PC-3 (cell line): ENCODE measurements at regions not wholly inside any gene's neighbourhood (a gene's known extent, or its start where the extent isn't known, plus 50 kb on each side); places are given as distances from the start of the nearest gene placed in this dataset.
"Not testable (repeated sequence)": the region's sequence is repeated elsewhere in the genome, so short reads cannot be mapped to it uniquely, and the experiment has no call there.

ENCODE experiments used
- ATAC-seq: fragments of 200-7000 bp; cut with Tn5 transposase; 2 replicates; pipeline ENCODE4 v1.9.1; 2020; ENCODE audit warnings: mild to moderate bottlenecking, moderate library complexity
- BruUV-seq: library from RNA; stranded (reverse); fragments of 400-500 nt; replicated peaks from 2 replicates; lab custom pipeline; 2021; lab: Mats Ljungman, UMichigan
- CTCF ChIA-PET: fragments of 300-600 bp; sonication (Branson Sonifier 250); formaldehyde crosslinking; loops from one replicate; lab custom pipeline; 2022; ENCODE audit warnings: antibody characterized with exemption; lab: Charles Lee
- POLR2A ChIA-PET: fragments of 300-600 bp; sonication (Branson Sonifier 250); formaldehyde crosslinking; loops from one replicate; lab custom pipeline; 2022; ENCODE audit warnings: antibody characterized with exemption; ENCODE audit not compliant: unreplicated experiment; lab: Charles Lee
- DNase-seq: peaks from one replicate; pipeline ENCODE4 v3.0.0-alpha.2; 2015
- H2AFZ ChIP-seq: fragments of 300-600 bp; sonication (generic); 2 replicates; pipeline ENCODE4 v1.6.0; 2016; ENCODE audit warnings: antibody characterized with exemption, low read length
- H3F3A ChIP-seq: fragments of 300-600 bp; sonication (generic); one replicate; pipeline ENCODE4 v1.6.0; 2017; ENCODE audit warnings: antibody characterized with exemption, low read length, control low read depth, mild to moderate bottlenecking; ENCODE audit not compliant: unreplicated experiment
- H3K27ac ChIP-seq: fragments of 300-600 bp; sonication (generic); 2 replicates; pipeline ENCODE4 v1.5.1; 2016; ENCODE audit warnings: mild to moderate bottlenecking, low read length
- H3K27me3 ChIP-seq: fragments of 300-600 bp; sonication (generic); 2 replicates; pipeline ENCODE4 v1.6.1; 2016; ENCODE audit warnings: low read length, mixed read lengths
- H3K36me3 ChIP-seq: fragments of 300-600 bp; sonication (generic); 2 replicates; pipeline ENCODE4 v1.6.1; 2016; ENCODE audit warnings: low read depth, mixed run types, low read length, mixed read lengths
- H3K4me1 ChIP-seq: fragments of 300-600 bp; sonication (generic); 2 replicates; pipeline ENCODE4 v1.5.1; 2016; ENCODE audit warnings: low read length; ENCODE audit not compliant: insufficient read depth
- H3K4me2 ChIP-seq: fragments of 300-600 bp; sonication (generic); 2 replicates; pipeline ENCODE4 v1.6.0; 2016; ENCODE audit warnings: low read length
- H3K4me3 ChIP-seq: fragments of 300-600 bp; sonication (generic); 2 replicates; pipeline ENCODE4 v1.5.1; 2016; ENCODE audit warnings: mild to moderate bottlenecking, low read length, mixed read lengths
- H3K79me2 ChIP-seq: fragments of 300-600 bp; sonication (generic); 2 replicates; pipeline ENCODE4 v1.6.1; 2017; ENCODE audit warnings: low read length, mixed read lengths
- H3K9ac ChIP-seq: fragments of 300-600 bp; sonication (generic); 2 replicates; pipeline ENCODE4 v1.6.0; 2016; ENCODE audit warnings: mild to moderate bottlenecking, low read length
- H3K9me2 ChIP-seq: fragments of 300-600 bp; sonication (generic); replicated peaks from 2 replicates; pipeline ENCODE4 v1.6.1; 2016; ENCODE audit warnings: mixed run types, low read length, mixed read lengths
- H3K9me3 ChIP-seq: fragments of 300-600 bp; sonication (generic); 2 replicates; pipeline ENCODE4 v1.6.1; 2016; ENCODE audit warnings: low read length, mixed read lengths
- H4K20me1 ChIP-seq: fragments of 300-600 bp; sonication (generic); 2 replicates; pipeline ENCODE4 v1.6.1; 2016; ENCODE audit warnings: low read length, mixed read lengths
- EZH2 ChIP-seq: fragments of 300-600 bp; sonication (generic); IDR thresholded peaks from one replicate; pipeline ENCODE4 v1.6.1; 2017; ENCODE audit warnings: antibody characterized with exemption, mild to moderate bottlenecking, low read length; ENCODE audit not compliant: unreplicated experiment
- EZH2phosphoT487 ChIP-seq: fragments of 300-600 bp; sonication (generic); IDR thresholded peaks from 2 replicates; pipeline ENCODE4 v1.6.1; 2018; ENCODE audit warnings: mild to moderate bottlenecking, antibody characterized with exemption, low read length, borderline replicate concordance
- intact Hi-C: fragments of 100-400 bp; cut with micrococcal nuclease; formaldehyde crosslinking; loops from 2 replicates; pipeline ENCODE4 v1.9.0; 2023
- TF ChIP-seq, protein P1 (sequence below): fragments of 300-600 bp; sonication (generic); conservative IDR thresholded peaks from 2 replicates; pipeline ENCODE4 v1.5.1; 2017; ENCODE audit warnings: antibody characterized with exemption, low read depth, mild to moderate bottlenecking, low read length

DNA sequence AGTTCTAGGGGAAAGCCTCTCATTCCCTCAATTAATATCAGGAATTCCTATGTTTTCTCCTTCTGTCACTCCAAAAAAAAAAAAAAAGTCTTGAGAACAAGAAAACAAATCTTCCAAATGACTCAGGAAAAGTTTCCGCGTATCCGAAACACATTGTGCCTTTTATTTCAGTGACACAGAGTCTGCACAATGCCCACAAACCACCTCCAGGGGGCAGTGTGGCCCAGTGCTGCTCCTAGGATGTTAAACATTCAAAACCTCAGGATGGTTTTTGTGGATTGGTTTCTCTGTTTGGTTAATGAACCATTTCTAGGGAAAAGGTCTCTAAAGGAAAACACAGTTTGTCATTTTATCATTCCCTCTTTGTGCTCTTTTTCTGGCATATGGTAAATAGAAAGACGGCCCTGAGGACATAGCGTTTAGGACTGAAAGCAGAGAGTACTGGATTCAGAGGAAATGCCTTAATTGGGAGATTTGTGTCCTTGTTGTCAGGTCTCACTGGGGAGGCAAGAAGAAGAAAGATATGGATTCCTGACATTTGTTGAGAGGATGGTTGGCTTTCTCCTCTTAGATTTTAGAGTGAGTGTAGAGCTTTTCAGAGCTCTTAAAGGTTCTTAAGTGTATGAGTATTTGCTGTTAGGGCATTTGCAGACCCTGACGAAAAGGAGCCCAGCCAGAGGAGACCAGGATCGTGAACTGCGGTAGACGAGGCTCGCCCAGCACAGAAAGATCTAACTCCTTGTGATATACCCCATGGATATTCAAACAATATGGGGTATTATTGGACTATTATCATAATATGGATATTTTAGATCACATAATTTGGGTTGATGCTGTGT, 65.7 kb upstream of the MAP9 start:
- Histone ChIP-seq H3K27ac (peak overlapping the region; percentile 47), H3F3A (no peaks in the 10 kb centered on the region), H4K20me1 (no peaks in the 10 kb centered on the region), H2AFZ (peak overlapping the region; percentile 80), H3K36me3 (no peaks in the 10 kb centered on the region), H3K9me3 (no peaks in the 10 kb centered on the region), H3K4me1 (peaks cover 28% of the 10 kb centered on the region), H3K9ac (peak overlapping the region; percentile 25; the same call in 1 of the 2 replicates), H3K79me2 (no peaks in the 10 kb centered on the region), H3K9me2 (no peaks in the 10 kb centered on the region), H3K4me3 (peak overlapping the region; percentile 53), H3K27me3 (no peaks in the 10 kb centered on the region), H3K4me2 (peak overlapping the region; percentile 74)
- TF ChIP-seq EZH2phosphoT487, result no peak
- TF ChIP-seq, protein P1, sequence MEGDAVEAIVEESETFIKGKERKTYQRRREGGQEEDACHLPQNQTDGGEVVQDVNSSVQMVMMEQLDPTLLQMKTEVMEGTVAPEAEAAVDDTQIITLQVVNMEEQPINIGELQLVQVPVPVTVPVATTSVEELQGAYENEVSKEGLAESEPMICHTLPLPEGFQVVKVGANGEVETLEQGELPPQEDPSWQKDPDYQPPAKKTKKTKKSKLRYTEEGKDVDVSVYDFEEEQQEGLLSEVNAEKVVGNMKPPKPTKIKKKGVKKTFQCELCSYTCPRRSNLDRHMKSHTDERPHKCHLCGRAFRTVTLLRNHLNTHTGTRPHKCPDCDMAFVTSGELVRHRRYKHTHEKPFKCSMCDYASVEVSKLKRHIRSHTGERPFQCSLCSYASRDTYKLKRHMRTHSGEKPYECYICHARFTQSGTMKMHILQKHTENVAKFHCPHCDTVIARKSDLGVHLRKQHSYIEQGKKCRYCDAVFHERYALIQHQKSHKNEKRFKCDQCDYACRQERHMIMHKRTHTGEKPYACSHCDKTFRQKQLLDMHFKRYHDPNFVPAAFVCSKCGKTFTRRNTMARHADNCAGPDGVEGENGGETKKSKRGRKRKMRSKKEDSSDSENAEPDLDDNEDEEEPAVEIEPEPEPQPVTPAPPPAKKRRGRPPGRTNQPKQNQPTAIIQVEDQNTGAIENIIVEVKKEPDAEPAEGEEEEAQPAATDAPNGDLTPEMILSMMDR, result peak; percentile 95
- CTCF ChIA-PET, result interaction anchor here (0.7 kb wide), 1 partner anchor 345 kb away, joined by 3 read pairs; no protein-coding TSS in a partner anchor
- intact Hi-C loops, result loop anchor here (1.0 to 2.0 kb wide), 6 partner anchors 38 to 510 kb away; partner anchors contain the start of genes CTSO and GUCY1A1
- BruUV-seq, result no TSS peak
- ATAC-seq, result peak; percentile 80
- DNase-seq, result peak; percentile 90
- POLR2A ChIA-PET, result no interaction called here

DNA sequence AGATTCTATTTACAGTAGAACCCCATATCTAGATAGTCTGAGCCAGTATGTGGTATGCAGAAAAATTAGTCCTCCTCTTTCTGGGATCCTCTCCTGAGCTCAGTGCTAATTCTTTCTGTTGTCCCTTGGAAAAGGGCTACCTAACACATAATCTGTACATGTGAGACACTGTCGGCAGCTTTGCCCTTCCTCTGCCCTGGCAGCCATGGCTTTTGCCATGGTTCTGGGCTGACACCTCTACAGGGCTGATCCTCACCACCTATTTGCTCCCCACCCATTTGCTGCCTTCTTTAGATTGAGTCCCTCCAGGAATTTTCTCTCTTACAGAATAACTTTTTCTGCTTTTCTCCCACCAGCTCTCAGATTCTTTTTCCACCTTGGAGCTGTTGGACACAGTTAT, 64.7 kb upstream of the MAP9 start:
- no peak overlapping the region for H3K27ac ChIP-seq
- no peak overlapping the region for H3K9ac ChIP-seq
- no TSS peak for BruUV-seq
- no peaks in the 10 kb centered on the region for H4K20me1 ChIP-seq
- POLR2A ChIA-PET, result no interaction called here
- peak overlapping the region; percentile 80 for H2AFZ ChIP-seq
- H3K4me3 ChIP-seq, result no peak overlapping the region
- no peaks in the 10 kb centered on the region for H3K36me3 ChIP-seq
- CTCF ChIA-PET, result interaction anchor here (1.3 kb wide), 1 partner anchor 345 kb away, joined by 3 read pairs; no protein-coding TSS in a partner anchor
- no peaks in the 10 kb centered on the region for H3K9me2 ChIP-seq
- H3K27me3 ChIP-seq, result no peaks in the 10 kb centered on the region
- H3K4me2 ChIP-seq, result peak overlapping the region; percentile 74; the same call in 1 of the 2 replicates
- no peaks in the 10 kb centered on the region for H3K9me3 ChIP-seq
- H3F3A ChIP-seq, result no peaks in the 10 kb centered on the region
- peaks cover 28% of the 10 kb centered on the region for H3K4me1 ChIP-seq
- H3K79me2 ChIP-seq, result no peaks in the 10 kb centered on the region
- TF ChIP-seq EZH2 (no peak), EZH2phosphoT487 (no peak)
- TF ChIP-seq, protein P1, result no peak
- intact Hi-C loops, result no loop called here
- DNase-seq, result no peak
- ATAC-seq, result no peak

DNA sequence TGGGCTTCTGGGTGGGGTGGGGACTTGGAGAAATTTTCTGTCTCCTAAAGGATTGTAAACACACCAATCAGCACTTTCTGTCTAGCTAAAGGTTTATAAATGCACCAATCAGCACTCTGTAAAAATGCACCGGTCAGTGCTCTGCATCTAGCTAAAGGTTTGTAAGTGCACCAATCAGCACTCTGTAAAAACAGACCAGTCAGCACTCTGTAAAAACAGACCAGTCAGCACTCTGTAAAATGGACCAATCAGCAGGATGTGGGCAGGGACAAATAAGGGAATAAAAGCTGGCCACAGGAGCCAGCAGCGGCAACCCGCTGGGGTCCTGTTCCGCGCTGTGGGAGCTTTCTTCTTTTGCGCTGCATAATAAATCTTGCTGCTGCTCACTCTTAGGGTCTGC, 63.0 kb upstream of the MAP9 start:
- intact Hi-C loops, POLR2A ChIA-PET, H3K4me2 ChIP-seq, ATAC-seq, H3K9me3 ChIP-seq, H3F3A ChIP-seq, H3K9ac ChIP-seq, H4K20me1 ChIP-seq, H3K36me3 ChIP-seq, H3K9me2 ChIP-seq, BruUV-seq, H3K27ac ChIP-seq, CTCF ChIA-PET, DNase-seq, H2AFZ ChIP-seq, H3K27me3 ChIP-seq, H3K79me2 ChIP-seq, H3K4me3 ChIP-seq: not testable (repeated sequence)
- peaks cover 22% of the 10 kb centered on the region for H3K4me1 ChIP-seq
